Gastroesophageal sphincter (tissue), 4 donors: ENCODE measurements at regions not wholly inside any gene's neighbourhood (a gene's known extent, or its start where the extent isn't known, plus 50 kb on each side); places are given as distances from the start of the nearest gene placed in this dataset.

Experiments used
- ATAC-seq: fragments of 150-250 bp; one replicate; pipeline ENCODE4 v1.9.1; 2016; ENCODE audit warnings: mild to moderate bottlenecking, moderate library complexity
- H3K27ac ChIP-seq, 4 donors: fragments of 200-600 bp; sonication (generic) in 3 of 4; 1 replicate in 3 of 4; 2 replicates in 1 of 4; pipeline ENCODE4 v1.5.1; 2016 to 2019
- H3K27me3 ChIP-seq: fragments of 200-600 bp; sonication (generic); one replicate; pipeline ENCODE4 v1.5.1; 2019
- H3K36me3 ChIP-seq, 2 donors: fragments of 200-600 bp; sonication (generic); one replicate each; pipeline ENCODE4 v1.5.1; 2019; ENCODE audit warnings: control low read depth in 1 of 2
- H3K4me1 ChIP-seq, 3 donors: fragments of 200-600 bp; sonication (generic); 1 replicate in 2 of 3; 2 replicates in 1 of 3; pipeline ENCODE4 v1.5.1; 2016 to 2019; ENCODE audit warnings: control low read depth in 2 of 3
- H3K4me3 ChIP-seq, 2 donors: fragments of 200-600 bp; sonication (generic); one replicate each; pipeline ENCODE4 v1.5.1; 2019; ENCODE audit warnings: mild to moderate bottlenecking in 1 of 2, moderate library complexity in 1 of 2
- H3K9me3 ChIP-seq, 3 donors: fragments of 200-600 bp; sonication (generic); one replicate each; pipeline ENCODE4 v1.5.1; 2017 to 2019; ENCODE audit warnings: control low read depth in 2 of 3
- CTCF ChIP-seq, 4 experiments: fragments of 200-600 bp in 2 of 4; fragments of 450-650 bp in 2 of 4; sonication (generic) in 1 of 4; IDR thresholded peaks; one replicate each; pipeline ENCODE4 v1.5.1; 2017 to 2019; ENCODE audit warnings: antibody characterized with exemption in 4 of 4, mild to moderate bottlenecking in 2 of 4, moderate library complexity in 2 of 4
- EP300 ChIP-seq: sonication (generic); formaldehyde crosslinking; IDR thresholded peaks from one replicate; pipeline ENCODE4 v1.6.1; 2017; ENCODE audit warnings: antibody characterized with exemption, mild to moderate bottlenecking
- POLR2A ChIP-seq, 2 donors: fragments of 450-650 bp; IDR thresholded peaks; one replicate each; pipeline ENCODE4 v1.6.1; 2017; ENCODE audit warnings: antibody characterized with exemption in 2 of 2, mild to moderate bottlenecking in 2 of 2, moderate library complexity in 1 of 2
- POLR2AphosphoS5 ChIP-seq: sonication (generic); formaldehyde crosslinking; IDR thresholded peaks from one replicate; pipeline ENCODE4 v1.6.1; 2017; ENCODE audit warnings: antibody characterized with exemption
- WGBS, 2 donors: methylation state at CpG; one replicate each; pipeline ENCODE4 v1.1.5; 2018; ENCODE audit warnings: low coverage in 1 of 2; 5-methylcytosine and 5-hydroxymethylcytosine counted together

- no peak overlapping the region for H3K4me3 ChIP-seq
- WGBS, 2 donors: 91 to 100% methylated on average over 1 of the region's 1 CpG
- TF ChIP-seq EP300: no peak
- no peaks in the 10 kb centered on the region for H3K9me3 ChIP-seq
- H3K27ac ChIP-seq: no peak overlapping the region
- no peaks in the 10 kb centered on the region for H3K27me3 ChIP-seq
- ATAC-seq: no peak
- no peaks in the 10 kb centered on the region for H3K4me1 ChIP-seq
- H3K36me3 ChIP-seq: no peaks in the 10 kb centered on the region
Observed at GRCh38 chr4:32394255-32394654, 1674.1 kb downstream of the PCDH7 start.

- 63 to 85% methylated on average over 7 of the region's 7 CpGs for whole genome bisulfite sequencing, 2 donors
- H3K4me1 ChIP-seq: no peaks in the 10 kb centered on the region
- H3K9me3 ChIP-seq: no peaks in the 10 kb centered on the region
- no peak for TF ChIP-seq POLR2A (IDR thresholded peaks at IDR 0.05)
- TF ChIP-seq EP300: no peak
- no peak for ATAC-seq
- no peaks in the 10 kb centered on the region for H3K27me3 ChIP-seq
- H3K27ac ChIP-seq: no peak overlapping the region
- H3K4me3 ChIP-seq: no peak overlapping the region
- H3K36me3 ChIP-seq: no peaks in the 10 kb centered on the region
Observed at GRCh38 chr4:32396507-32397070, 1676.4 kb downstream of the PCDH7 start.

GRCh38 chr4:32400870-32401269 is 1680.7 kb downstream of the PCDH7 start:
- WGBS, 2 donors: 80 to 90% methylated on average over 1 of the region's 1 CpG
- no peak overlapping the region for H3K4me3 ChIP-seq
- no peaks in the 10 kb centered on the region for H3K4me1 ChIP-seq
- no peak overlapping the region for H3K27ac ChIP-seq
- H3K36me3 ChIP-seq: no peaks in the 10 kb centered on the region
- H3K27me3 ChIP-seq: no peaks in the 10 kb centered on the region
- no peak for ATAC-seq
- TF ChIP-seq POLR2AphosphoS5: no peak
- TF ChIP-seq CTCF (IDR thresholded peaks at IDR 0.05): no peak
- TF ChIP-seq EP300: no peak
- TF ChIP-seq POLR2A (IDR thresholded peaks at IDR 0.05): no peak
- no peaks in the 10 kb centered on the region for H3K9me3 ChIP-seq

GRCh38 chr4:32417113-32417704 is 1697.0 kb downstream of the PCDH7 start:
- ATAC-seq: no peak
- H3K27me3 ChIP-seq: no peaks in the 10 kb centered on the region
- WGBS, 2 donors: 79 to 90% methylated on average over 3 of the region's 3 CpGs
- TF ChIP-seq POLR2A (IDR thresholded peaks at IDR 0.05) (no peak), CTCF (IDR thresholded peaks at IDR 0.05) (no peak), POLR2AphosphoS5 (no peak), EP300 (no peak)
- peaks cover 0 to 6% (median 0%) of the 10 kb centered on the region in 3 donors for H3K9me3 ChIP-seq
- no peaks in the 10 kb centered on the region for H3K36me3 ChIP-seq
- H3K4me3 ChIP-seq: no peak overlapping the region
- H3K4me1 ChIP-seq: no peaks in the 10 kb centered on the region
- H3K27ac ChIP-seq: no peak overlapping the region

GRCh38 chr4:32423267-32423666 is 1703.1 kb downstream of the PCDH7 start:
- 92% methylated on average over 2 of the region's 3 CpGs; no CpG with 5 or more reads in 1 of the 2 donors for WGBS, 2 donors
- TF ChIP-seq POLR2A (IDR thresholded peaks at IDR 0.05): no peak
- no peak for TF ChIP-seq CTCF (IDR thresholded peaks at IDR 0.05)
- TF ChIP-seq POLR2AphosphoS5: no peak
- no peak for TF ChIP-seq EP300
- no peaks in the 10 kb centered on the region for H3K27me3 ChIP-seq
- H3K4me3 ChIP-seq: no peak overlapping the region
- ATAC-seq: no peak
- H3K4me1 ChIP-seq: no peaks in the 10 kb centered on the region
- peaks cover 0 to 25% (median 0%) of the 10 kb centered on the region in 3 donors for H3K9me3 ChIP-seq
- no peak overlapping the region for H3K27ac ChIP-seq
- H3K36me3 ChIP-seq: no peaks in the 10 kb centered on the region

GRCh38 chr4:32425243-32425642 is 1705.1 kb downstream of the PCDH7 start:
- Histone ChIP-seq H3K4me3 (no peak overlapping the region), H3K9me3 (peaks cover 0 to 25% (median 0%) of the 10 kb centered on the region in 3 donors), H3K27ac (no peak overlapping the region), H3K36me3 (no peaks in the 10 kb centered on the region), H3K27me3 (no peaks in the 10 kb centered on the region), H3K4me1 (no peaks in the 10 kb centered on the region)
- TF ChIP-seq POLR2A (IDR thresholded peaks at IDR 0.05): no peak
- TF ChIP-seq CTCF (IDR thresholded peaks at IDR 0.05): no peak
- no peak for TF ChIP-seq EP300
- WGBS, 2 donors: 59 to 64% methylated on average over 3 of the region's 3 CpGs
- ATAC-seq: no peak
